ENCODE measurements at regions not wholly inside any gene's neighbourhood (a gene's known extent, or its start where the extent isn't known, plus 50 kb on each side); places are given as distances from the start of the nearest gene placed in this dataset.

DNA sequence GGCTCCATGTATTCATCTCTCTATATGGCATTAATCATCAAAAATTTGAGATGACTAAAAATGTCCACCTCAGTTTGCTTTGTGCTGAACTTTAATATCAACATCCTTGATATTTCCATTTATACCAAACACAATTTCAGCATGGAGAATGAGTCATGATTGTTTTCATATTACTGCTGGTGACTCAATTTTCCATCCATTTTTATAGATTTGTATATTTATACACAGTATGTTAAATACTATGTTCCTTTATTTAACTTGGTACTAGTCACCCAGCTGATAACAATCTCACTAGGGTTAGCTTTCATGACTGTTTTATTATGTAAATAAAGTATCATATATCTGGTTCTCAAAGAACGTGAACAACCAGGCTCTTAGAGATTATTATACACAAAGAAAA, 1255.1 kb downstream of the SLITRK1 start:
- Histone ChIP-seq H3K27ac (ENCODE audit: low read depth in 1 of 2, low read length in 2 of 2) (no peak overlapping the region), H2AFZ (ENCODE audit: insufficient read depth, low read depth, low read length, poor library complexity, severe bottlenecking) (no peak overlapping the region), H3K4me1 (ENCODE audit: control insufficient read depth in 1 of 2, insufficient read depth in 2 of 2, low read length in 2 of 2) (no peaks in the 10 kb centered on the region), H3K4me3 (replicated peaks in 1 of 3; ENCODE audit: low read depth in 2 of 3, low read length in 3 of 3) (no peak overlapping the region), H3K9ac (ENCODE audit: insufficient read depth, low read length, poor library complexity, severe bottlenecking) (no peak overlapping the region), H3K36me3 (replicated peaks in 1 of 2; ENCODE audit: control insufficient read depth in 1 of 2, insufficient read depth in 2 of 2, low read length in 2 of 2) (no peaks in the 10 kb centered on the region), H4K20me1 (ENCODE audit: insufficient read depth, low read length) (no peaks in the 10 kb centered on the region), H3K9me3 (replicated peaks in 1 of 2; ENCODE audit: control insufficient read depth in 1 of 2, insufficient read depth in 1 of 2, low read length in 2 of 2) (peaks cover 0 to 6% of the 10 kb centered on the region in 2 donors), H3K79me2 (ENCODE audit: insufficient read depth, low read length) (no peaks in the 10 kb centered on the region), H3K27me3 (ENCODE audit: control insufficient read depth in 2 of 2, insufficient read depth in 2 of 2, low read length in 2 of 2) (no peaks in the 10 kb centered on the region), H3K4me2 (replicated peaks; ENCODE audit: extremely low read depth, low read length, poor library complexity, severe bottlenecking) (no peak overlapping the region)
- no peak overlapping the region for H3K27ac Mint-ChIP-seq
- DNase-seq = no peak
- no peaks in the 10 kb centered on the region for H3K4me1 Mint-ChIP-seq
- no peak overlapping the region for H3K4me3 Mint-ChIP-seq
- no CpG with 5 or more reads among the region's 1 CpG for WGBS (ENCODE audit: insufficient coverage)
- H3K36me3 Mint-ChIP-seq = no peaks in the 10 kb centered on the region
- TF ChIP-seq, protein P1, sequence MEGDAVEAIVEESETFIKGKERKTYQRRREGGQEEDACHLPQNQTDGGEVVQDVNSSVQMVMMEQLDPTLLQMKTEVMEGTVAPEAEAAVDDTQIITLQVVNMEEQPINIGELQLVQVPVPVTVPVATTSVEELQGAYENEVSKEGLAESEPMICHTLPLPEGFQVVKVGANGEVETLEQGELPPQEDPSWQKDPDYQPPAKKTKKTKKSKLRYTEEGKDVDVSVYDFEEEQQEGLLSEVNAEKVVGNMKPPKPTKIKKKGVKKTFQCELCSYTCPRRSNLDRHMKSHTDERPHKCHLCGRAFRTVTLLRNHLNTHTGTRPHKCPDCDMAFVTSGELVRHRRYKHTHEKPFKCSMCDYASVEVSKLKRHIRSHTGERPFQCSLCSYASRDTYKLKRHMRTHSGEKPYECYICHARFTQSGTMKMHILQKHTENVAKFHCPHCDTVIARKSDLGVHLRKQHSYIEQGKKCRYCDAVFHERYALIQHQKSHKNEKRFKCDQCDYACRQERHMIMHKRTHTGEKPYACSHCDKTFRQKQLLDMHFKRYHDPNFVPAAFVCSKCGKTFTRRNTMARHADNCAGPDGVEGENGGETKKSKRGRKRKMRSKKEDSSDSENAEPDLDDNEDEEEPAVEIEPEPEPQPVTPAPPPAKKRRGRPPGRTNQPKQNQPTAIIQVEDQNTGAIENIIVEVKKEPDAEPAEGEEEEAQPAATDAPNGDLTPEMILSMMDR (IDR thresholded peaks at IDR 0.05) = no peak
- no peaks in the 10 kb centered on the region for H3K27me3 Mint-ChIP-seq (ENCODE audit: low read depth in 3 of 3)
- peaks cover 0 to 5% (median 3%) of the 10 kb centered on the region in 7 donors for H3K9me3 Mint-ChIP-seq
- intact Hi-C loops (cut with micrococcal nuclease) = no loop called here

DNA sequence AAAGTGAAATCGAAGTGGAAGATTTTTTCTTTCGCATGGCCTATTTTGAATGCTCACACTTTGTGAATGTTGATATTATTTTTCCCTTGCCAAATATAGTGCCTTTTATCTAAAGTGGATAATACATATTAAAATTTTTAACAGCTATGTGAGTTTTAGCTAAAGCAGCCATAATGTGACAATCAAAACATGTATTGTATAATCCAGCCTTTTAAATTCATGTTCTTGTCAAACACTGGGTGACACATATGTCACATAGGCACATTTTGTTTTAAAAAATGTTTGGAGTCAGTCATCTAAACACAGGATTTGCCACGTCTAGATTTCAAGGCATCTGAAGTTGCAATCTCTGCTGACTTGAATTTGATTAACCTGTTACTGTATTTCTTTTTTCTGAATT, 1256.6 kb downstream of the SLITRK1 start:
- H3K27me3 Mint-ChIP-seq (ENCODE audit: low read depth in 3 of 3) = no peaks in the 10 kb centered on the region
- intact Hi-C loops (cut with micrococcal nuclease) = no loop called here
- H2AFZ ChIP-seq (ENCODE audit: insufficient read depth, low read depth, low read length, poor library complexity, severe bottlenecking) = no peak overlapping the region
- no peak overlapping the region for H3K9ac ChIP-seq (ENCODE audit: insufficient read depth, low read length, poor library complexity, severe bottlenecking)
- H3K27ac ChIP-seq (ENCODE audit: low read depth in 1 of 2, low read length in 2 of 2) = no peak overlapping the region
- H3K36me3 Mint-ChIP-seq = no peaks in the 10 kb centered on the region
- no peak overlapping the region for H3K4me2 ChIP-seq (replicated peaks; ENCODE audit: extremely low read depth, low read length, poor library complexity, severe bottlenecking)
- no peak overlapping the region for H3K4me3 ChIP-seq (replicated peaks in 1 of 3; ENCODE audit: low read depth in 2 of 3, low read length in 3 of 3)
- DNase-seq = no peak
- no peak overlapping the region for H3K27ac Mint-ChIP-seq
- H3K36me3 ChIP-seq (replicated peaks in 1 of 2; ENCODE audit: control insufficient read depth in 1 of 2, insufficient read depth in 2 of 2, low read length in 2 of 2) = no peaks in the 10 kb centered on the region
- H3K79me2 ChIP-seq (ENCODE audit: insufficient read depth, low read length) = no peaks in the 10 kb centered on the region
- no peak overlapping the region for H3K4me3 Mint-ChIP-seq
- no peaks in the 10 kb centered on the region for H3K4me1 Mint-ChIP-seq
- H3K9me3 ChIP-seq (replicated peaks in 1 of 2; ENCODE audit: control insufficient read depth in 1 of 2, insufficient read depth in 1 of 2, low read length in 2 of 2) = no peaks in the 10 kb centered on the region
- no peaks in the 10 kb centered on the region for H3K27me3 ChIP-seq (ENCODE audit: control insufficient read depth in 2 of 2, insufficient read depth in 2 of 2, low read length in 2 of 2)
- TF ChIP-seq, protein P1 (IDR thresholded peaks at IDR 0.05) = no peak
- no peaks in the 10 kb centered on the region for H4K20me1 ChIP-seq (ENCODE audit: insufficient read depth, low read length)
- WGBS (ENCODE audit: insufficient coverage) = no CpG with 5 or more reads among the region's 3 CpGs
- no peaks in the 10 kb centered on the region for H3K4me1 ChIP-seq (ENCODE audit: control insufficient read depth in 1 of 2, insufficient read depth in 2 of 2, low read length in 2 of 2)
- H3K9me3 Mint-ChIP-seq = peaks cover 0 to 1% (median 0%) of the 10 kb centered on the region in 7 donors

All from CD14-positive monocyte (primary cell).